SK-N-SH (cell line): ENCODE measurements at regions not wholly inside any gene's neighbourhood (a gene's known extent, or its start where the extent isn't known, plus 50 kb on each side); places are given as distances from the start of the nearest gene placed in this dataset.
"Not testable (repeated sequence)": the region's sequence is repeated elsewhere in the genome, so short reads cannot be mapped to it uniquely, and the experiment has no call there.

ENCODE experiments used
- CTCF ChIA-PET: fragments of 300-600, 350-600 bp; formaldehyde crosslinking; extraction: SDS; loops from one replicate; lab custom pipeline; 2021; lab: Yijun Ruan, JAX
- POLR2A ChIA-PET: fragments of 350-600 bp; sonication (Branson Sonifier 250); formaldehyde crosslinking; extraction: SDS; loops from one replicate; lab custom pipeline; 2020; ENCODE audit warnings: antibody characterized with exemption, inconsistent platforms; lab: Yijun Ruan, JAX
- DNase-seq: peaks from one replicate; pipeline ENCODE4 v3.0.0; 2012
- H2AFZ ChIP-seq: fragments of 200-600 bp; sonication (generic); 2 replicates; pipeline ENCODE4 v1.8.1; 2016; ENCODE audit warnings: antibody characterized with exemption, mild to moderate bottlenecking, low read depth
- H3F3A ChIP-seq: fragments of 200-600 bp; sonication (generic); replicated peaks from 2 replicates; pipeline ENCODE3; 2016; ENCODE audit warnings: antibody characterized with exemption, mild to moderate bottlenecking; ENCODE audit not compliant: insufficient read depth
- H3K27ac ChIP-seq, 2 experiments: fragments of 200-500 bp in 1 of 2; fragments of 200-600 bp in 1 of 2; sonication (Bioruptor generic) in 1 of 2; sonication (generic), shearing (Covaris generic) in 1 of 2; 2 replicates each; pipeline versions ENCODE4 v1.5.1 to v1.6.1; 2014 to 2016; ENCODE audit warnings: low read depth in 2 of 2, inconsistent platforms in 1 of 2, low read length in 1 of 2, mild to moderate bottlenecking in 1 of 2, mixed read lengths in 1 of 2
- H3K27me3 ChIP-seq: fragments of 200-600 bp; sonication (generic), shearing (Covaris generic); 2 replicates; pipeline ENCODE4 v1.6.1; 2016; ENCODE audit warnings: mixed run types; ENCODE audit not compliant: insufficient read depth
- H3K36me3 ChIP-seq, 2 experiments: fragments of 200-500 bp in 1 of 2; fragments of 200-600 bp in 1 of 2; sonication (Bioruptor generic) in 1 of 2; sonication (generic) in 1 of 2; replicated peaks in 1 of 2; 2 replicates each; pipeline versions ENCODE3 to v1.5.1; 2014 to 2016; ENCODE audit warnings: low read length in 1 of 2, mild to moderate bottlenecking in 1 of 2; ENCODE audit not compliant: insufficient read depth in 2 of 2, control insufficient read depth in 1 of 2
- H3K4me1 ChIP-seq, 2 experiments: fragments of 200-500 bp in 1 of 2; fragments of 200-600 bp in 1 of 2; sonication (Bioruptor generic) in 1 of 2; sonication (generic), shearing (Covaris generic) in 1 of 2; 2 replicates each; pipeline versions ENCODE4 v1.5.1 to v1.6.1; 2014 to 2016; ENCODE audit warnings: low read depth in 1 of 2, low read length in 1 of 2, mixed run types in 1 of 2; ENCODE audit not compliant: insufficient read depth in 2 of 2, control insufficient read depth in 1 of 2
- H3K4me2 ChIP-seq: fragments of 200-600 bp; sonication (generic), shearing (Covaris generic); 2 replicates; pipeline ENCODE4 v1.6.1; 2017; ENCODE audit warnings: mixed run types
- H3K4me3 ChIP-seq, 2 experiments: fragments of 200-500 bp in 1 of 2; fragments of 200-600 bp in 1 of 2; sonication (Bioruptor generic) in 1 of 2; sonication (generic), shearing (Covaris generic) in 1 of 2; 2 replicates each; pipeline versions ENCODE4 v1.5.1 to v1.8.1; 2014 to 2016; ENCODE audit warnings: low read depth in 2 of 2, inconsistent platforms in 1 of 2, low read length in 1 of 2, mild to moderate bottlenecking in 1 of 2, mixed read lengths in 1 of 2, moderate library complexity in 1 of 2
- H3K79me2 ChIP-seq: fragments of 200-600 bp; sonication (generic); 2 replicates; pipeline ENCODE4 v1.8.1; 2017; ENCODE audit warnings: mild to moderate bottlenecking; ENCODE audit not compliant: insufficient read depth
- H3K9ac ChIP-seq: fragments of 200-600 bp; sonication (generic); 2 replicates; pipeline ENCODE4 v1.6.1; 2017; ENCODE audit warnings: mixed run types
- H3K9me2 ChIP-seq: fragments of 200-600 bp; sonication (generic); 2 replicates; pipeline ENCODE4 v1.6.1; 2017; ENCODE audit warnings: mixed run types
- H3K9me3 ChIP-seq: fragments of 200-600 bp; sonication (generic); 2 replicates; pipeline ENCODE4 v1.6.1; 2017; ENCODE audit warnings: mixed run types, mild to moderate bottlenecking, moderate library complexity
- H4K20me1 ChIP-seq: fragments of 200-600 bp; sonication (generic); 2 replicates; pipeline ENCODE4 v1.6.1; 2017; ENCODE audit warnings: mild to moderate bottlenecking, mixed run types; ENCODE audit not compliant: insufficient read depth
- CTCF ChIP-seq: fragments of 200-600 bp; sonication (generic); IDR thresholded peaks from 2 replicates; pipeline ENCODE4 v1.6.1; 2017; ENCODE audit warnings: antibody characterized with exemption, mild to moderate bottlenecking, moderate library complexity
- GATA2 ChIP-seq: sonication (generic); formaldehyde crosslinking; IDR thresholded peaks from 2 replicates; pipeline ENCODE4 v1.5.0; 2020; ENCODE audit warnings: mild to moderate bottlenecking, missing genetic modification reagents
- MEF2A ChIP-seq: IDR thresholded peaks from 2 replicates; pipeline ENCODE4 v1.4.0; 2012; ENCODE audit warnings: low read depth, borderline replicate concordance
- MXI1 ChIP-seq: IDR thresholded peaks from 2 replicates; pipeline ENCODE4 v1.6.1; 2012; ENCODE audit warnings: mild to moderate bottlenecking, low read depth, low read length, improper control_type of control experiment
- RXRA ChIP-seq: IDR thresholded peaks from 2 replicates; pipeline ENCODE4 v1.4.0; 2012; ENCODE audit warnings: low read depth, mild to moderate bottlenecking, borderline replicate concordance
- SIN3A ChIP-seq: IDR thresholded peaks from 2 replicates; pipeline ENCODE4 v1.6.1; 2012; ENCODE audit warnings: low read depth, mild to moderate bottlenecking, low read length, moderate library complexity, borderline replicate concordance
- TEAD4 ChIP-seq: IDR thresholded peaks from 2 replicates; pipeline ENCODE4 v1.4.0; 2012; ENCODE audit warnings: mild to moderate bottlenecking, borderline replicate concordance; ENCODE audit not compliant: insufficient read depth
- YY1 ChIP-seq: IDR thresholded peaks from 2 replicates; pipeline ENCODE4 v1.4.0; 2012; ENCODE audit warnings: low read depth, mild to moderate bottlenecking
- WGBS: methylation state at CpG from one replicate; pipeline ENCODE4 v1.1.6; 2017; ENCODE audit warnings: low lambda C conversion rate; 5-methylcytosine and 5-hydroxymethylcytosine counted together
- TF ChIP-seq, protein P1 (sequence below): IDR thresholded peaks from 2 replicates; pipeline ENCODE4 v1.4.0; 2012; ENCODE audit warnings: low read depth, borderline replicate concordance
- TF ChIP-seq, protein P2 (sequence below): IDR thresholded peaks from 2 replicates; pipeline ENCODE4 v1.4.0; 2012; ENCODE audit warnings: low read depth, borderline replicate concordance
- TF ChIP-seq, protein P3 (sequence below): IDR thresholded peaks from 2 replicates; pipeline ENCODE4 v1.4.0; 2012; ENCODE audit warnings: low read depth
- TF ChIP-seq, protein P4 (sequence below): IDR thresholded peaks from 2 replicates; pipeline ENCODE4 v1.6.1; 2012; ENCODE audit warnings: mild to moderate bottlenecking, low read depth, low read length, moderate library complexity
- TF ChIP-seq, protein P5 (sequence below): IDR thresholded peaks from 2 replicates; pipeline ENCODE4; 2012

DNA sequence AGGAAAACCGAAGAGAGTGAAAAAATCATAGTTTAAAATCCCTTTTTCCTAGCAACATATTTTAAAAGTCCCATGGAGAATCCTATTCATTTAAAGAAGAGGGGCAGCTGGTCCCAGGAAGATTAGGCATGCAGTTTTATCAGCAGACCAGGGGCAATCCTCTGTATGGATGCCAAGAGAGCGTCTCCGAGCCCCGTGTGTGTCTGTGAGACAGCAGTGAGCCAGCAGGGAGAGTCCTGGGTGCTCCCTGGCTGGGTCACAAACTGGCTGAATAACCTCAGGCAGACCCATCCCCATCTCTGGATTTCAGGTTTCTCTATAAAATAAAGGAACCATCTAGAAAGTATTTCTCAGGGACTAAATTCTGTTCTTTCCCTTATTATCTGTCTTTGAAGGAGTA is 128.2 kb upstream of the RIOK3 start:
- Histone ChIP-seq H3K4me1 (no peaks in the 10 kb centered on the region), H2AFZ (no peak overlapping the region), H3K9ac (no peak overlapping the region), H3K9me3 (no peaks in the 10 kb centered on the region), H3K27me3 (no peaks in the 10 kb centered on the region), H3K36me3 (peaks cover 0 to 3% of the 10 kb centered on the region in 2 experiments), H3K27ac (no peak overlapping the region), H3K4me2 (no peak overlapping the region), H4K20me1 (no peaks in the 10 kb centered on the region), H3F3A (no peaks in the 10 kb centered on the region), H3K79me2 (no peaks in the 10 kb centered on the region), H3K9me2 (no peaks in the 10 kb centered on the region), H3K4me3 (no peak overlapping the region)
- TF ChIP-seq CTCF (no peak), MXI1 (no peak), MEF2A (no peak), RXRA (no peak), GATA2 (CRISPR knock-in tag) (no peak), TEAD4 (no peak), YY1 (no peak), SIN3A (no peak)
- TF ChIP-seq, protein P1, sequence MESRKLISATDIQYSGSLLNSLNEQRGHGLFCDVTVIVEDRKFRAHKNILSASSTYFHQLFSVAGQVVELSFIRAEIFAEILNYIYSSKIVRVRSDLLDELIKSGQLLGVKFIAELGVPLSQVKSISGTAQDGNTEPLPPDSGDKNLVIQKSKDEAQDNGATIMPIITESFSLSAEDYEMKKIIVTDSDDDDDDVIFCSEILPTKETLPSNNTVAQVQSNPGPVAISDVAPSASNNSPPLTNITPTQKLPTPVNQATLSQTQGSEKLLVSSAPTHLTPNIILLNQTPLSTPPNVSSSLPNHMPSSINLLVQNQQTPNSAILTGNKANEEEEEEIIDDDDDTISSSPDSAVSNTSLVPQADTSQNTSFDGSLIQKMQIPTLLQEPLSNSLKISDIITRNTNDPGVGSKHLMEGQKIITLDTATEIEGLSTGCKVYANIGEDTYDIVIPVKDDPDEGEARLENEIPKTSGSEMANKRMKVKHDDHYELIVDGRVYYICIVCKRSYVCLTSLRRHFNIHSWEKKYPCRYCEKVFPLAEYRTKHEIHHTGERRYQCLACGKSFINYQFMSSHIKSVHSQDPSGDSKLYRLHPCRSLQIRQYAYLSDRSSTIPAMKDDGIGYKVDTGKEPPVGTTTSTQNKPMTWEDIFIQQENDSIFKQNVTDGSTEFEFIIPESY: no peak
- TF ChIP-seq, protein P2, sequence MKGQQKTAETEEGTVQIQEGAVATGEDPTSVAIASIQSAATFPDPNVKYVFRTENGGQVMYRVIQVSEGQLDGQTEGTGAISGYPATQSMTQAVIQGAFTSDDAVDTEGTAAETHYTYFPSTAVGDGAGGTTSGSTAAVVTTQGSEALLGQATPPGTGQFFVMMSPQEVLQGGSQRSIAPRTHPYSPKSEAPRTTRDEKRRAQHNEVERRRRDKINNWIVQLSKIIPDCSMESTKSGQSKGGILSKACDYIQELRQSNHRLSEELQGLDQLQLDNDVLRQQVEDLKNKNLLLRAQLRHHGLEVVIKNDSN: no peak
- TF ChIP-seq, protein P3, sequence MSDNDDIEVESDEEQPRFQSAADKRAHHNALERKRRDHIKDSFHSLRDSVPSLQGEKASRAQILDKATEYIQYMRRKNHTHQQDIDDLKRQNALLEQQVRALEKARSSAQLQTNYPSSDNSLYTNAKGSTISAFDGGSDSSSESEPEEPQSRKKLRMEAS: no peak
- TF ChIP-seq, protein P4, sequence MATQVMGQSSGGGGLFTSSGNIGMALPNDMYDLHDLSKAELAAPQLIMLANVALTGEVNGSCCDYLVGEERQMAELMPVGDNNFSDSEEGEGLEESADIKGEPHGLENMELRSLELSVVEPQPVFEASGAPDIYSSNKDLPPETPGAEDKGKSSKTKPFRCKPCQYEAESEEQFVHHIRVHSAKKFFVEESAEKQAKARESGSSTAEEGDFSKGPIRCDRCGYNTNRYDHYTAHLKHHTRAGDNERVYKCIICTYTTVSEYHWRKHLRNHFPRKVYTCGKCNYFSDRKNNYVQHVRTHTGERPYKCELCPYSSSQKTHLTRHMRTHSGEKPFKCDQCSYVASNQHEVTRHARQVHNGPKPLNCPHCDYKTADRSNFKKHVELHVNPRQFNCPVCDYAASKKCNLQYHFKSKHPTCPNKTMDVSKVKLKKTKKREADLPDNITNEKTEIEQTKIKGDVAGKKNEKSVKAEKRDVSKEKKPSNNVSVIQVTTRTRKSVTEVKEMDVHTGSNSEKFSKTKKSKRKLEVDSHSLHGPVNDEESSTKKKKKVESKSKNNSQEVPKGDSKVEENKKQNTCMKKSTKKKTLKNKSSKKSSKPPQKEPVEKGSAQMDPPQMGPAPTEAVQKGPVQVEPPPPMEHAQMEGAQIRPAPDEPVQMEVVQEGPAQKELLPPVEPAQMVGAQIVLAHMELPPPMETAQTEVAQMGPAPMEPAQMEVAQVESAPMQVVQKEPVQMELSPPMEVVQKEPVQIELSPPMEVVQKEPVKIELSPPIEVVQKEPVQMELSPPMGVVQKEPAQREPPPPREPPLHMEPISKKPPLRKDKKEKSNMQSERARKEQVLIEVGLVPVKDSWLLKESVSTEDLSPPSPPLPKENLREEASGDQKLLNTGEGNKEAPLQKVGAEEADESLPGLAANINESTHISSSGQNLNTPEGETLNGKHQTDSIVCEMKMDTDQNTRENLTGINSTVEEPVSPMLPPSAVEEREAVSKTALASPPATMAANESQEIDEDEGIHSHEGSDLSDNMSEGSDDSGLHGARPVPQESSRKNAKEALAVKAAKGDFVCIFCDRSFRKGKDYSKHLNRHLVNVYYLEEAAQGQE: no peak
- TF ChIP-seq, protein P5, sequence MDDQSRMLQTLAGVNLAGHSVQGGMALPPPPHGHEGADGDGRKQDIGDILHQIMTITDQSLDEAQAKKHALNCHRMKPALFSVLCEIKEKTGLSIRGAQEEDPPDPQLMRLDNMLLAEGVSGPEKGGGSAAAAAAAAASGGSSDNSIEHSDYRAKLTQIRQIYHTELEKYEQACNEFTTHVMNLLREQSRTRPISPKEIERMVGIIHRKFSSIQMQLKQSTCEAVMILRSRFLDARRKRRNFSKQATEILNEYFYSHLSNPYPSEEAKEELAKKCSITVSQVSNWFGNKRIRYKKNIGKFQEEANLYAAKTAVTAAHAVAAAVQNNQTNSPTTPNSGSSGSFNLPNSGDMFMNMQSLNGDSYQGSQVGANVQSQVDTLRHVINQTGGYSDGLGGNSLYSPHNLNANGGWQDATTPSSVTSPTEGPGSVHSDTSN: no peak
- POLR2A ChIA-PET: no interaction called here
- CTCF ChIA-PET: no interaction called here
- no peak for DNase-seq
- 86% methylated on average over 4 of the region's 4 CpGs for WGBS

DNA sequence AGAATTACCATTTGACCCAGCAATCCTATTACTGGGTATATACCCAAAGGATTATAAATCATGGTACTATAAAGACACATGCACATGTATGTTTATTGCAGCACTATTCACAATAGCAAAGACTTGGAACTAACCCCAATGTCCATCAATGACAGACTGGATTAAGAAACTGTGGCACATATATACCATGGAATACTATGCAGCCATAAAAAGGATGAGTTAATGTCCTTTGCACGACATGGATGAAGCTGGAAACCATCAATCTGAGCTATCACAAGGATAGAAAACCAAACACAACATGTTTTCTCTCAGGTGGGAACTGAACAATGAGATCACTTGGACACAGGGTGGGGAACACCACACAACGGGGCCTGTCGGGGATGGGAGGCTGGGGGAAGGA is 123.4 kb upstream of the RIOK3 start:
- H3K9me3 ChIP-seq, H3K4me3 ChIP-seq, H3F3A ChIP-seq, H3K9ac ChIP-seq, H3K27me3 ChIP-seq, H3K27ac ChIP-seq, H3K79me2 ChIP-seq, POLR2A ChIA-PET, H4K20me1 ChIP-seq, H3K36me3 ChIP-seq, H3K4me2 ChIP-seq, H3K4me1 ChIP-seq, H3K9me2 ChIP-seq, DNase-seq, H2AFZ ChIP-seq: not testable (repeated sequence)
- CTCF ChIA-PET: interaction anchor here (1.3 kb wide), 1 partner anchor 198 kb away, joined by 4 read pairs; no protein-coding TSS in a partner anchor
- WGBS: 86% methylated on average over 3 of the region's 3 CpGs
